GM23338 (cell line): ENCODE measurements at regions not wholly inside any gene's neighbourhood (a gene's known extent, or its start where the extent isn't known, plus 50 kb on each side); places are given as distances from the start of the nearest gene placed in this dataset.

ENCODE experiments used
- CREB1 ChIP-seq: fragments of 250-450 bp; sonication (Bioruptor Pico); IDR thresholded peaks from 2 replicates; pipeline ENCODE4 v1.5.0; 2020; ENCODE audit warnings: low read depth, mild to moderate bottlenecking, moderate library complexity
- EZH2 ChIP-seq: fragments of 200-600 bp; sonication (generic); IDR thresholded peaks from one replicate; pipeline ENCODE4 v1.8.0; 2017; ENCODE audit warnings: antibody characterized with exemption, mild to moderate bottlenecking, low read depth; ENCODE audit not compliant: unreplicated experiment
- EZH2phosphoT487 ChIP-seq: fragments of 200-600 bp; sonication (generic); IDR thresholded peaks from one replicate; pipeline ENCODE4 v1.8.1; 2018; ENCODE audit warnings: antibody characterized with exemption; ENCODE audit not compliant: unreplicated experiment
- JUNB ChIP-seq: IDR thresholded peaks from one replicate; pipeline ENCODE4 v1.6.1; 2016; ENCODE audit warnings: antibody characterized with exemption; ENCODE audit not compliant: unreplicated experiment
- NANOG ChIP-seq: IDR thresholded peaks from 2 replicates; pipeline ENCODE4 v1.6.1; 2016; ENCODE audit warnings: antibody characterized with exemption, borderline replicate concordance
- POLR2AphosphoS5 ChIP-seq: IDR thresholded peaks from 2 replicates; pipeline ENCODE4 v1.6.1; 2016; ENCODE audit warnings: antibody characterized with exemption, low read depth
- ZNF114 ChIP-seq: fragments of 250-450 bp; sonication (Bioruptor Pico); IDR thresholded peaks from 2 replicates; pipeline ENCODE4 v1.5.0; 2020; ENCODE audit warnings: mild to moderate bottlenecking, moderate library complexity
- TF ChIP-seq, protein P1 (sequence below), 2 experiments: fragments of 200-600 bp in 1 of 2; sonication (generic) in 1 of 2; conservative IDR thresholded peaks; 2 replicates each; pipeline versions ENCODE4 v1.5.1 to v1.6.1; 2016 to 2017; ENCODE audit warnings: antibody characterized with exemption in 2 of 2, low read depth in 2 of 2, mild to moderate bottlenecking in 2 of 2, moderate library complexity in 1 of 2
- TF ChIP-seq, protein P2 (sequence below): IDR thresholded peaks from one replicate; pipeline ENCODE4 v1.6.1; 2018; ENCODE audit warnings: antibody characterized with exemption; ENCODE audit not compliant: unreplicated experiment
- TF ChIP-seq, protein P3 (sequence below): IDR thresholded peaks from 2 replicates; pipeline ENCODE4 v1.6.1; 2016; ENCODE audit warnings: antibody characterized with exemption

DNA sequence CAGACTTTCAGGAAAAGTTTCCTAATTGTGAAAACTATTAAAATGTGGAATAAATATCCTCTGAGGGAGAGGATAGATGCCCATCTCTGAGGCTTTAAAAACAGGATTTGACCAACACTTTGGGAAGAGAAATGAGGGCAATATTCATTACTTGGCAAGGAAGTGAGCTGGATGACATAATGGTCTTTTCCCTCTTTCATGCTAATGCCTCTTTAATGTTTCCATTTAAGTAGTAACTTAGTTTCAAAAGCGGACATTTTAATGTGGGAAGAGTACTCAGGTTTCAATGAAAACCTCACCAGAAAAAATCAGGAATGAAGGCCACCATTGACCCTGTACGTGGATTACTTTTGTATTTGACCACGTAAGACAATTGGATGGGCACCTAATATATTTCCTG lies 503.3 kb downstream of the ANKRD50 start:
- TF ChIP-seq, protein P1, sequence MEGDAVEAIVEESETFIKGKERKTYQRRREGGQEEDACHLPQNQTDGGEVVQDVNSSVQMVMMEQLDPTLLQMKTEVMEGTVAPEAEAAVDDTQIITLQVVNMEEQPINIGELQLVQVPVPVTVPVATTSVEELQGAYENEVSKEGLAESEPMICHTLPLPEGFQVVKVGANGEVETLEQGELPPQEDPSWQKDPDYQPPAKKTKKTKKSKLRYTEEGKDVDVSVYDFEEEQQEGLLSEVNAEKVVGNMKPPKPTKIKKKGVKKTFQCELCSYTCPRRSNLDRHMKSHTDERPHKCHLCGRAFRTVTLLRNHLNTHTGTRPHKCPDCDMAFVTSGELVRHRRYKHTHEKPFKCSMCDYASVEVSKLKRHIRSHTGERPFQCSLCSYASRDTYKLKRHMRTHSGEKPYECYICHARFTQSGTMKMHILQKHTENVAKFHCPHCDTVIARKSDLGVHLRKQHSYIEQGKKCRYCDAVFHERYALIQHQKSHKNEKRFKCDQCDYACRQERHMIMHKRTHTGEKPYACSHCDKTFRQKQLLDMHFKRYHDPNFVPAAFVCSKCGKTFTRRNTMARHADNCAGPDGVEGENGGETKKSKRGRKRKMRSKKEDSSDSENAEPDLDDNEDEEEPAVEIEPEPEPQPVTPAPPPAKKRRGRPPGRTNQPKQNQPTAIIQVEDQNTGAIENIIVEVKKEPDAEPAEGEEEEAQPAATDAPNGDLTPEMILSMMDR (conservative IDR thresholded peaks at IDR 0.05; ENCODE audit: low read depth in 2 of 2), result no peak
- no peak for TF ChIP-seq EZH2
- 0 out of 2 replicates have a peak, but pooled peaks have one; percentile 16 for TF ChIP-seq NANOG
- TF ChIP-seq ZNF114 (CRISPR knock-in tag), result no peak
- TF ChIP-seq CREB1 (CRISPR knock-in tag), result no peak
- no peak for TF ChIP-seq EZH2phosphoT487
- TF ChIP-seq JUNB, result no peak
- no peak for TF ChIP-seq POLR2AphosphoS5
- TF ChIP-seq, protein P2, sequence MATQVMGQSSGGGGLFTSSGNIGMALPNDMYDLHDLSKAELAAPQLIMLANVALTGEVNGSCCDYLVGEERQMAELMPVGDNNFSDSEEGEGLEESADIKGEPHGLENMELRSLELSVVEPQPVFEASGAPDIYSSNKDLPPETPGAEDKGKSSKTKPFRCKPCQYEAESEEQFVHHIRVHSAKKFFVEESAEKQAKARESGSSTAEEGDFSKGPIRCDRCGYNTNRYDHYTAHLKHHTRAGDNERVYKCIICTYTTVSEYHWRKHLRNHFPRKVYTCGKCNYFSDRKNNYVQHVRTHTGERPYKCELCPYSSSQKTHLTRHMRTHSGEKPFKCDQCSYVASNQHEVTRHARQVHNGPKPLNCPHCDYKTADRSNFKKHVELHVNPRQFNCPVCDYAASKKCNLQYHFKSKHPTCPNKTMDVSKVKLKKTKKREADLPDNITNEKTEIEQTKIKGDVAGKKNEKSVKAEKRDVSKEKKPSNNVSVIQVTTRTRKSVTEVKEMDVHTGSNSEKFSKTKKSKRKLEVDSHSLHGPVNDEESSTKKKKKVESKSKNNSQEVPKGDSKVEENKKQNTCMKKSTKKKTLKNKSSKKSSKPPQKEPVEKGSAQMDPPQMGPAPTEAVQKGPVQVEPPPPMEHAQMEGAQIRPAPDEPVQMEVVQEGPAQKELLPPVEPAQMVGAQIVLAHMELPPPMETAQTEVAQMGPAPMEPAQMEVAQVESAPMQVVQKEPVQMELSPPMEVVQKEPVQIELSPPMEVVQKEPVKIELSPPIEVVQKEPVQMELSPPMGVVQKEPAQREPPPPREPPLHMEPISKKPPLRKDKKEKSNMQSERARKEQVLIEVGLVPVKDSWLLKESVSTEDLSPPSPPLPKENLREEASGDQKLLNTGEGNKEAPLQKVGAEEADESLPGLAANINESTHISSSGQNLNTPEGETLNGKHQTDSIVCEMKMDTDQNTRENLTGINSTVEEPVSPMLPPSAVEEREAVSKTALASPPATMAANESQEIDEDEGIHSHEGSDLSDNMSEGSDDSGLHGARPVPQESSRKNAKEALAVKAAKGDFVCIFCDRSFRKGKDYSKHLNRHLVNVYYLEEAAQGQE, result no peak
- TF ChIP-seq, protein P3, sequence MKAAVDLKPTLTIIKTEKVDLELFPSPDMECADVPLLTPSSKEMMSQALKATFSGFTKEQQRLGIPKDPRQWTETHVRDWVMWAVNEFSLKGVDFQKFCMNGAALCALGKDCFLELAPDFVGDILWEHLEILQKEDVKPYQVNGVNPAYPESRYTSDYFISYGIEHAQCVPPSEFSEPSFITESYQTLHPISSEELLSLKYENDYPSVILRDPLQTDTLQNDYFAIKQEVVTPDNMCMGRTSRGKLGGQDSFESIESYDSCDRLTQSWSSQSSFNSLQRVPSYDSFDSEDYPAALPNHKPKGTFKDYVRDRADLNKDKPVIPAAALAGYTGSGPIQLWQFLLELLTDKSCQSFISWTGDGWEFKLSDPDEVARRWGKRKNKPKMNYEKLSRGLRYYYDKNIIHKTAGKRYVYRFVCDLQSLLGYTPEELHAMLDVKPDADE, result no peak
